ENCODE measurements at regions not wholly inside any gene's neighbourhood (a gene's known extent, or its start where the extent isn't known, plus 50 kb on each side); places are given as distances from the start of the nearest gene placed in this dataset.

- TF ChIP-seq EZH2phosphoT487 (IDR thresholded peaks at IDR 0.05; ENCODE audit: borderline replicate concordance) = no peak
- no peak for TF ChIP-seq CTCF (conservative IDR thresholded peaks at IDR 0.05; ENCODE audit: low read length)
- Histone ChIP-seq H3K9ac (ENCODE audit: low read depth, low read length, poor library complexity, severe bottlenecking) (no peak overlapping the region), H3K36me3 (ENCODE audit: insufficient read depth, low read length) (no peaks in the 10 kb centered on the region), H3F3A (ENCODE audit: low read depth) (no peaks in the 10 kb centered on the region), H3K4me3 (ENCODE audit: low read length, poor library complexity, severe bottlenecking) (no peak overlapping the region), H3K4me2 (ENCODE audit: low read depth, low read length, poor library complexity, severe bottlenecking) (no peak overlapping the region), H3K27me3 (ENCODE audit: insufficient read depth, low read length, poor library complexity, severe bottlenecking) (no peaks in the 10 kb centered on the region), H3K79me2 (ENCODE audit: insufficient read depth, low read length) (no peaks in the 10 kb centered on the region), H3K9me3 (ENCODE audit: insufficient read depth, low read depth, low read length) (no peaks in the 10 kb centered on the region), H3K9me2 (replicated peaks; ENCODE audit: low read depth, low read length) (no peaks in the 10 kb centered on the region), H3K4me1 (ENCODE audit: insufficient read depth, low read length, poor library complexity, severe bottlenecking) (no peaks in the 10 kb centered on the region), H4K20me1 (ENCODE audit: insufficient read depth, low read length, poor library complexity, severe bottlenecking) (no peaks in the 10 kb centered on the region), H2AFZ (ENCODE audit: low read length) (no peak overlapping the region)
These were observed 292.2 kb upstream of the RSPO3 start for GRCh38 chr6:126826166-126826714.

- TF ChIP-seq CTCF (conservative IDR thresholded peaks at IDR 0.05; ENCODE audit: low read length) (no peak), EZH2phosphoT487 (IDR thresholded peaks at IDR 0.05; ENCODE audit: borderline replicate concordance) (no peak)
- no peak overlapping the region for H3K4me2 ChIP-seq (ENCODE audit: low read depth, low read length, poor library complexity, severe bottlenecking)
These were observed 287.0 kb upstream of the RSPO3 start for GRCh38 chr6:126831461-126831860.

GRCh38 chr6:126842769-126843168 is 275.7 kb upstream of the RSPO3 start:
- Histone ChIP-seq H3K4me1 (ENCODE audit: insufficient read depth, low read length, poor library complexity, severe bottlenecking) (peaks cover 6% of the 10 kb centered on the region), H3K79me2 (ENCODE audit: insufficient read depth, low read length) (no peaks in the 10 kb centered on the region), H4K20me1 (ENCODE audit: insufficient read depth, low read length, poor library complexity, severe bottlenecking) (no peaks in the 10 kb centered on the region), H3K4me3 (ENCODE audit: low read length, poor library complexity, severe bottlenecking) (no peak overlapping the region), H3K36me3 (ENCODE audit: insufficient read depth, low read length) (no peaks in the 10 kb centered on the region), H2AFZ (ENCODE audit: low read length) (no peak overlapping the region), H3K4me2 (ENCODE audit: low read depth, low read length, poor library complexity, severe bottlenecking) (no peak overlapping the region), H3K9ac (ENCODE audit: low read depth, low read length, poor library complexity, severe bottlenecking) (no peak overlapping the region), H3K27me3 (ENCODE audit: insufficient read depth, low read length, poor library complexity, severe bottlenecking) (no peaks in the 10 kb centered on the region), H3K9me2 (replicated peaks; ENCODE audit: low read depth, low read length) (no peaks in the 10 kb centered on the region), H3K9me3 (ENCODE audit: insufficient read depth, low read depth, low read length) (no peaks in the 10 kb centered on the region), H3F3A (ENCODE audit: low read depth) (no peaks in the 10 kb centered on the region)
- no peak for TF ChIP-seq EZH2phosphoT487 (IDR thresholded peaks at IDR 0.05; ENCODE audit: borderline replicate concordance)
- TF ChIP-seq CTCF (conservative IDR thresholded peaks at IDR 0.05; ENCODE audit: low read length) = no peak

More at GRCh38 chr6:126831461-126831860, 287.0 kb upstream of the RSPO3 start:
- H2AFZ ChIP-seq (ENCODE audit: low read length) = no peak overlapping the region
- no peak overlapping the region for H3K4me3 ChIP-seq (ENCODE audit: low read length, poor library complexity, severe bottlenecking)
- H3F3A ChIP-seq (ENCODE audit: low read depth) = no peaks in the 10 kb centered on the region
- H3K9me3 ChIP-seq (ENCODE audit: insufficient read depth, low read depth, low read length) = no peaks in the 10 kb centered on the region
- H3K9me2 ChIP-seq (replicated peaks; ENCODE audit: low read depth, low read length) = no peaks in the 10 kb centered on the region
- no peaks in the 10 kb centered on the region for H3K27me3 ChIP-seq (ENCODE audit: insufficient read depth, low read length, poor library complexity, severe bottlenecking)
- H3K9ac ChIP-seq (ENCODE audit: low read depth, low read length, poor library complexity, severe bottlenecking) = no peak overlapping the region
- H4K20me1 ChIP-seq (ENCODE audit: insufficient read depth, low read length, poor library complexity, severe bottlenecking) = no peaks in the 10 kb centered on the region
- H3K36me3 ChIP-seq (ENCODE audit: insufficient read depth, low read length) = no peaks in the 10 kb centered on the region
- H3K4me1 ChIP-seq (ENCODE audit: insufficient read depth, low read length, poor library complexity, severe bottlenecking) = no peaks in the 10 kb centered on the region
- no peaks in the 10 kb centered on the region for H3K79me2 ChIP-seq (ENCODE audit: insufficient read depth, low read length)
